NCI-H345 treated with DMSO at 0.1 percent for 48 hours (cell line): ENCODE measurements at regions not wholly inside any gene's neighbourhood (a gene's known extent, or its start where the extent isn't known, plus 50 kb on each side); places are given as distances from the start of the nearest gene placed in this dataset.
"Not testable (repeated sequence)": the region's sequence is repeated elsewhere in the genome, so short reads cannot be mapped to it uniquely, and the experiment has no call there.

Experiments used
- DNase-seq: peaks from one replicate; lab custom pipeline; 2025; ENCODE audit not compliant: unreplicated experiment; lab: John Stamatoyannopoulos, UW

- DNase-seq, result no peak
Measured at GRCh38 chr4:137754652-137755471, 222.6 kb upstream of the PCDH18 start.

- DNase-seq, result no peak
Measured at GRCh38 chr4:137749466-137749865, 217.2 kb upstream of the PCDH18 start.

- DNase-seq, result no peak
Measured at GRCh38 chr4:137748616-137749015, 216.3 kb upstream of the PCDH18 start.

GRCh38 chr4:137740141-137740540, 207.8 kb upstream of the PCDH18 start:
- no peak for DNase-seq

- DNase-seq, result no peak
Measured at GRCh38 chr4:137739391-137739790, 207.1 kb upstream of the PCDH18 start.

GRCh38 chr4:137738375-137738990, 206.2 kb upstream of the PCDH18 start:
- DNase-seq, result no peak

- DNase-seq, result no peak
Measured at GRCh38 chr4:137735561-137736104, 203.3 kb upstream of the PCDH18 start.

- DNase-seq, result not testable (repeated sequence)
Measured at GRCh38 chr4:137733174-137734141, 201.2 kb upstream of the PCDH18 start.

GRCh38 chr4:137722910-137723309, 190.6 kb upstream of the PCDH18 start:
- no peak for DNase-seq

GRCh38 chr4:137711502-137711901, 179.2 kb upstream of the PCDH18 start:
- no peak for DNase-seq

GRCh38 chr4:137707626-137708025, 175.3 kb upstream of the PCDH18 start:
- no peak for DNase-seq

GRCh38 chr4:137707102-137707620, 174.9 kb upstream of the PCDH18 start:
- no peak for DNase-seq

GRCh38 chr4:137705171-137705783, 173.0 kb upstream of the PCDH18 start:
- DNase-seq, result no peak

GRCh38 chr4:137703195-137703594, 170.9 kb upstream of the PCDH18 start:
- no peak for DNase-seq

- no peak for DNase-seq
Measured at GRCh38 chr4:137702512-137702911, 170.2 kb upstream of the PCDH18 start.

GRCh38 chr4:137701401-137701800, 169.1 kb upstream of the PCDH18 start:
- no peak for DNase-seq

GRCh38 chr4:137700751-137701150, 168.5 kb upstream of the PCDH18 start:
- no peak for DNase-seq

GRCh38 chr4:137700072-137700471, 167.8 kb upstream of the PCDH18 start:
- DNase-seq, result no peak

GRCh38 chr4:137694138-137694537, 161.8 kb upstream of the PCDH18 start:
- no peak for DNase-seq

- no peak for DNase-seq
Measured at GRCh38 chr4:137693641-137694040, 161.3 kb upstream of the PCDH18 start.
